H1 (cell line): ENCODE measurements at regions not wholly inside any gene's neighbourhood (a gene's known extent, or its start where the extent isn't known, plus 50 kb on each side); places are given as distances from the start of the nearest gene placed in this dataset.

ENCODE experiments used
- CTCF ChIP-seq, 3 experiments: IDR thresholded peaks; 1 replicate in 2 of 3; 2 replicates in 1 of 3; pipeline versions ENCODE4 v1.5.1 to v1.6.1; 2011; ENCODE audit warnings: low read length in 3 of 3, mild to moderate bottlenecking in 3 of 3, inconsistent platforms in 2 of 3, low read depth in 1 of 3, moderate library complexity in 1 of 3; ENCODE audit not compliant: insufficient read depth in 1 of 3; ENCODE audit errors: control extremely low read depth in 1 of 3
- FOSL1 ChIP-seq: IDR thresholded peaks from 2 replicates; pipeline ENCODE4 v1.6.1; 2011; ENCODE audit warnings: mild to moderate bottlenecking, low read depth, low read length, moderate library complexity; ENCODE audit not compliant: insufficient read depth
- POLR2AphosphoS5 ChIP-seq: IDR thresholded peaks from 2 replicates; pipeline ENCODE4 v1.6.1; 2011; ENCODE audit warnings: low read depth, low read length
- RAD21 ChIP-seq, 2 experiments: IDR thresholded peaks in 1 of 2; conservative IDR thresholded peaks in 1 of 2; 2 replicates each; pipeline ENCODE4 v1.6.1; 2011; ENCODE audit warnings: low read depth in 2 of 2, low read length in 2 of 2, improper control_type of control experiment in 1 of 2, inconsistent platforms in 1 of 2, mild to moderate bottlenecking in 1 of 2, moderate library complexity in 1 of 2
- RFX5 ChIP-seq: IDR thresholded peaks from 2 replicates; pipeline ENCODE4 v1.6.1; 2011; ENCODE audit warnings: low read depth, low read length, improper control_type of control experiment, borderline replicate concordance
- SIRT6 ChIP-seq: IDR thresholded peaks from one replicate; pipeline ENCODE4 v1.7.1; 2012; ENCODE audit warnings: low read length, inconsistent platforms
- TEAD4 ChIP-seq: IDR thresholded peaks from 2 replicates; pipeline ENCODE4 v1.6.1; 2012; ENCODE audit warnings: low read depth, low read length, inconsistent platforms, mixed read lengths
- USF2 ChIP-seq: IDR thresholded peaks from 2 replicates; pipeline ENCODE4 v1.6.1; 2011; ENCODE audit warnings: low read length, improper control_type of control experiment
- YY1 ChIP-seq: IDR thresholded peaks from 2 replicates; pipeline ENCODE4 v1.6.1; 2011; ENCODE audit warnings: low read depth, mild to moderate bottlenecking, low read length

- TF ChIP-seq CTCF (IDR thresholded peaks at IDR 0.05; ENCODE audit: control extremely low read depth in 1 of 3, insufficient read depth in 1 of 3, low read depth in 1 of 3, low read length in 3 of 3): no peak
- no peak for TF ChIP-seq POLR2AphosphoS5
- TF ChIP-seq YY1: no peak
- TF ChIP-seq SIRT6: no peak
- TF ChIP-seq RAD21 (IDR thresholded peaks at IDR 0.05 in 1 of 2, conservative IDR thresholded peaks at IDR 0.05 in 1 of 2; ENCODE audit: low read depth in 2 of 2, low read length in 2 of 2): no peak
- no peak for TF ChIP-seq RFX5
- TF ChIP-seq USF2: no peak
- no peak for TF ChIP-seq TEAD4
- TF ChIP-seq FOSL1: no peak
Measured at GRCh38 chr21:16307256-16307655, 577.5 kb downstream of the USP25 start.
